ENCODE measurements at regions not wholly inside any gene's neighbourhood (a gene's known extent, or its start where the extent isn't known, plus 50 kb on each side); places are given as distances from the start of the nearest gene placed in this dataset.

- Histone ChIP-seq H3K36me3 (ENCODE audit: insufficient read depth, low read length, poor library complexity, severe bottlenecking) (no peaks in the 10 kb centered on the region), H3K27me3 (replicated peaks; ENCODE audit: insufficient read depth, low read depth, low read length, poor library complexity) (no peaks in the 10 kb centered on the region), H3K4me3 (ENCODE audit: low read depth, low read length, poor library complexity, severe bottlenecking) (no peak overlapping the region), H3K9me3 (ENCODE audit: low read depth, low read length, poor library complexity, severe bottlenecking) (no peaks in the 10 kb centered on the region), H3K4me1 (ENCODE audit: insufficient read depth, low read length, poor library complexity, severe bottlenecking) (no peaks in the 10 kb centered on the region), H3K27ac (ENCODE audit: low read depth, low read length, poor library complexity, severe bottlenecking) (no peak overlapping the region)
- intact Hi-C loops (cut with micrococcal nuclease; ENCODE audit: unreplicated experiment), result no loop called here
- no peak for TF ChIP-seq EZH2 (IDR thresholded peaks at IDR 0.05; ENCODE audit: borderline replicate concordance, low read depth, low read length, poor library complexity, severe bottlenecking)
- TF ChIP-seq, protein P1, sequence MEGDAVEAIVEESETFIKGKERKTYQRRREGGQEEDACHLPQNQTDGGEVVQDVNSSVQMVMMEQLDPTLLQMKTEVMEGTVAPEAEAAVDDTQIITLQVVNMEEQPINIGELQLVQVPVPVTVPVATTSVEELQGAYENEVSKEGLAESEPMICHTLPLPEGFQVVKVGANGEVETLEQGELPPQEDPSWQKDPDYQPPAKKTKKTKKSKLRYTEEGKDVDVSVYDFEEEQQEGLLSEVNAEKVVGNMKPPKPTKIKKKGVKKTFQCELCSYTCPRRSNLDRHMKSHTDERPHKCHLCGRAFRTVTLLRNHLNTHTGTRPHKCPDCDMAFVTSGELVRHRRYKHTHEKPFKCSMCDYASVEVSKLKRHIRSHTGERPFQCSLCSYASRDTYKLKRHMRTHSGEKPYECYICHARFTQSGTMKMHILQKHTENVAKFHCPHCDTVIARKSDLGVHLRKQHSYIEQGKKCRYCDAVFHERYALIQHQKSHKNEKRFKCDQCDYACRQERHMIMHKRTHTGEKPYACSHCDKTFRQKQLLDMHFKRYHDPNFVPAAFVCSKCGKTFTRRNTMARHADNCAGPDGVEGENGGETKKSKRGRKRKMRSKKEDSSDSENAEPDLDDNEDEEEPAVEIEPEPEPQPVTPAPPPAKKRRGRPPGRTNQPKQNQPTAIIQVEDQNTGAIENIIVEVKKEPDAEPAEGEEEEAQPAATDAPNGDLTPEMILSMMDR (conservative IDR thresholded peaks at IDR 0.05; ENCODE audit: low read depth, low read length), result no peak
- ChIA-PET POLR2A (ENCODE audit: low non-redundant PET) (no interaction called here), CTCF (no interaction called here)
- no peak for DNase-seq (ENCODE audit: low spot score)
- no TSS peak for BruUV-seq (replicated peaks)
Measured at GRCh38 chr10:88080213-88080612, 216.8 kb downstream of the PTEN start.

DNA sequence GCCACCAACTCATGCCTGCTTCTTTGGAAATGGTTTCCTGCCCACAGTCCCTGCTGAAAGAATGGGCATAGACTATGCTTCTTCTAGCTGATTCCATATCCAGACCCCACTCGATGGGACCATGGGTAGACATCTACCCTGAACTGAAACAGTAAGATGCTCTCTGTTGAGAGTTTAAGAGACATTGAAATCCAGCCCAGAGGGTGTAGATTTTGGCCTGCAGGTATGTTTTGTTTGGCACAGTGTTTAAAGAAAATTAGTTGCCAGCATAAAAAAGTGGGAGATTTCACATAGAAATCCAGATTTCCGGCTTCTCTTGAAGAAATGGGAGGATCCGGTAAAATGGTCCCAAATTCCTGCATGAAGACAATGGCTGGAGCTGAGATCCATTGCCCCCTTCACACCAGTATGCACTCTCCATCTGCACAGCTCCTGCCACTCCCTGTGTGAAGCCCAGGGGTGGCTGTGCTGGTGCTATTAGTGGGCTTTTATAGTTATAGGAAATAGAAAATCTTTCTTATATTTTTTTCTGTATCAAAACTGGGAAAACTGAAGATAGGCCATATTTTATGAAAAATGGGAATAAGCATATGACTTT, 218.1 kb downstream of the PTEN start:
- H3K4me1 ChIP-seq (ENCODE audit: insufficient read depth, low read length, poor library complexity, severe bottlenecking), result no peaks in the 10 kb centered on the region
- no peaks in the 10 kb centered on the region for H3K36me3 ChIP-seq (ENCODE audit: insufficient read depth, low read length, poor library complexity, severe bottlenecking)
- ChIA-PET POLR2A (ENCODE audit: low non-redundant PET) (interaction anchor here (0.7 kb wide), 1 partner anchor 13 kb away, joined by 3 read pairs; no protein-coding TSS in a partner anchor), CTCF (no interaction called here)
- H3K4me3 ChIP-seq (ENCODE audit: low read depth, low read length, poor library complexity, severe bottlenecking), result no peak overlapping the region
- no peak overlapping the region for H3K27ac ChIP-seq (ENCODE audit: low read depth, low read length, poor library complexity, severe bottlenecking)
- TF ChIP-seq, protein P1 (conservative IDR thresholded peaks at IDR 0.05; ENCODE audit: low read depth, low read length), result no peak
- no peak for TF ChIP-seq EZH2 (IDR thresholded peaks at IDR 0.05; ENCODE audit: borderline replicate concordance, low read depth, low read length, poor library complexity, severe bottlenecking)
- H3K9me3 ChIP-seq (ENCODE audit: low read depth, low read length, poor library complexity, severe bottlenecking), result no peaks in the 10 kb centered on the region
- BruUV-seq (replicated peaks), result no TSS peak
- H3K27me3 ChIP-seq (replicated peaks; ENCODE audit: insufficient read depth, low read depth, low read length, poor library complexity), result no peaks in the 10 kb centered on the region
- intact Hi-C loops (cut with micrococcal nuclease; ENCODE audit: unreplicated experiment), result no loop called here
- DNase-seq (ENCODE audit: low spot score), result no peak

- H3K27me3 ChIP-seq (replicated peaks; ENCODE audit: insufficient read depth, low read depth, low read length, poor library complexity), result no peaks in the 10 kb centered on the region
- no peaks in the 10 kb centered on the region for H3K9me3 ChIP-seq (ENCODE audit: low read depth, low read length, poor library complexity, severe bottlenecking)
- no peaks in the 10 kb centered on the region for H3K4me1 ChIP-seq (ENCODE audit: insufficient read depth, low read length, poor library complexity, severe bottlenecking)
- BruUV-seq (replicated peaks), result no TSS peak
- DNase-seq (ENCODE audit: low spot score), result no peak
- intact Hi-C loops (cut with micrococcal nuclease; ENCODE audit: unreplicated experiment), result no loop called here
- no peak overlapping the region for H3K27ac ChIP-seq (ENCODE audit: low read depth, low read length, poor library complexity, severe bottlenecking)
- no peak overlapping the region for H3K4me3 ChIP-seq (ENCODE audit: low read depth, low read length, poor library complexity, severe bottlenecking)
- ChIA-PET POLR2A (ENCODE audit: low non-redundant PET) (interaction anchor here (0.7 kb wide), 1 partner anchor 13 kb away, joined by 3 read pairs; no protein-coding TSS in a partner anchor), CTCF (no interaction called here)
- no peaks in the 10 kb centered on the region for H3K36me3 ChIP-seq (ENCODE audit: insufficient read depth, low read length, poor library complexity, severe bottlenecking)
- TF ChIP-seq EZH2 (IDR thresholded peaks at IDR 0.05; ENCODE audit: borderline replicate concordance, low read depth, low read length, poor library complexity, severe bottlenecking), result no peak
- TF ChIP-seq, protein P1 (conservative IDR thresholded peaks at IDR 0.05; ENCODE audit: low read depth, low read length), result no peak
Measured at GRCh38 chr10:88082391-88082790, 219.0 kb downstream of the PTEN start.

Measured in A673 (cell line).